T-cell (primary cell): ENCODE measurements at regions not wholly inside any gene's neighbourhood (a gene's known extent, or its start where the extent isn't known, plus 50 kb on each side); places are given as distances from the start of the nearest gene placed in this dataset.

Source experiments
- ATAC-seq, 4 experiments: fragments of 200-7000 bp in 3 of 4; fragments of 150-1000 bp in 1 of 4; cut with Tn5 transposase; replicated peaks in 1 of 4; 1 replicate in 3 of 4; 2 replicates in 1 of 4; pipeline ENCODE4 v1.10.0; 2021; ENCODE audit warnings: moderate library complexity in 3 of 4, mild to moderate bottlenecking in 2 of 4, moderate number of reproducible peaks in 1 of 4
- CTCF ChIA-PET, 2 donors: fragments of 300-600 bp; sonication (Branson Sonifier 250); formaldehyde crosslinking; loops; one replicate each; lab custom pipeline; 2022; ENCODE audit warnings: antibody characterized with exemption in 2 of 2; lab: Charles Lee
- POLR2A ChIA-PET, 2 donors: fragments of 300-600 bp; sonication (Branson Sonifier 250); formaldehyde crosslinking; loops; one replicate each; lab custom pipeline; 2022; ENCODE audit warnings: antibody characterized with exemption in 2 of 2; lab: Charles Lee
- DNase-seq, 35 experiments: peaks; one replicate each; pipeline versions ENCODE4 v3.0.0 to v3.0.0-alpha.2; 2013 to 2023
- H3K27ac ChIP-seq: one replicate; pipeline ENCODE4 v1.5.1; 2013; ENCODE audit warnings: low read length
- H3K27me3 ChIP-seq, 2 experiments: replicated peaks in 1 of 2; 1 replicate in 1 of 2; 2 replicates in 1 of 2; pipeline versions ENCODE4 v1.6.1 to v1.7.0; 2013; ENCODE audit warnings: low read length in 1 of 2, mixed read lengths in 1 of 2; ENCODE audit not compliant: control insufficient read depth in 2 of 2, insufficient read depth in 2 of 2; ENCODE audit errors: extremely low read depth in 1 of 2
- H3K36me3 ChIP-seq, 2 donors: 1 replicate in 1 of 2; 2 replicates in 1 of 2; pipeline versions ENCODE4 v1.6.1 to v1.7.0; 2013; ENCODE audit warnings: low read length in 1 of 2; ENCODE audit not compliant: control insufficient read depth in 2 of 2, insufficient read depth in 1 of 2; ENCODE audit errors: extremely low read depth in 1 of 2
- H3K4me1 ChIP-seq, 2 experiments: 1 replicate in 1 of 2; 2 replicates in 1 of 2; pipeline versions ENCODE4 v1.6.1 to v1.7.0; 2013; ENCODE audit warnings: low read length in 2 of 2, mixed read lengths in 1 of 2; ENCODE audit not compliant: insufficient read depth in 2 of 2, control insufficient read depth in 1 of 2; ENCODE audit errors: extremely low read depth in 1 of 2
- H3K4me3 ChIP-seq, 2 donors: 1 replicate in 1 of 2; 2 replicates in 1 of 2; pipeline versions ENCODE4 v1.5.1 to v1.7.0; 2013; ENCODE audit warnings: mild to moderate bottlenecking in 2 of 2, low read length in 1 of 2, moderate library complexity in 1 of 2; ENCODE audit not compliant: control insufficient read depth in 1 of 2; ENCODE audit errors: extremely low read depth in 1 of 2
- H3K9me3 ChIP-seq: 2 replicates; pipeline ENCODE4 v1.7.0; 2013
- H3K27ac Mint-ChIP-seq, 2 donors: one replicate each; pipeline ENCODE4 v1.8.0; 2020 to 2021; ENCODE audit warnings: mild to moderate bottlenecking in 2 of 2, mixed read lengths in 2 of 2
- H3K27me3 Mint-ChIP-seq, 2 donors: one replicate each; pipeline ENCODE4 v1.8.0; 2021 to 2022; ENCODE audit warnings: mixed read lengths in 2 of 2
- H3K36me3 Mint-ChIP-seq: one replicate; pipeline ENCODE4 v1.8.0; 2021; ENCODE audit warnings: mixed read lengths
- H3K4me1 Mint-ChIP-seq, 3 donors: one replicate each; pipeline ENCODE4 v1.8.0; 2020 to 2022; ENCODE audit warnings: mixed read lengths in 3 of 3, mild to moderate bottlenecking in 1 of 3
- H3K4me3 Mint-ChIP-seq, 3 donors: one replicate each; pipeline ENCODE4 v1.8.0; 2020 to 2022; ENCODE audit warnings: mild to moderate bottlenecking in 3 of 3, mixed read lengths in 3 of 3, moderate library complexity in 3 of 3
- H3K9me3 Mint-ChIP-seq, 3 donors: one replicate each; pipeline ENCODE4 v1.8.0; 2020 to 2022; ENCODE audit warnings: mixed read lengths in 3 of 3
- WGBS: methylation state at CpG from one replicate; pipeline ENCODE4 v1.1.5; 2013; ENCODE audit warnings: missing lambda C conversion rate; ENCODE audit not compliant: insufficient coverage; 5-methylcytosine and 5-hydroxymethylcytosine counted together

- Histone ChIP-seq H3K4me3 (no peak overlapping the region), H3K36me3 (no peaks in the 10 kb centered on the region), H3K27me3 (no peaks in the 10 kb centered on the region), H3K4me1 (no peaks in the 10 kb centered on the region), H3K9me3 (no peaks in the 10 kb centered on the region), H3K27ac (no peak overlapping the region)
- Mint-ChIP-seq H3K27me3 (no peaks in the 10 kb centered on the region), H3K9me3 (peaks cover 3 to 15% (median 13%) of the 10 kb centered on the region in 3 donors), H3K4me3 (no peak overlapping the region), H3K27ac (no peak overlapping the region), H3K4me1 (no peaks in the 10 kb centered on the region), H3K36me3 (no peaks in the 10 kb centered on the region)
- ChIA-PET POLR2A (no interaction called here), CTCF (no interaction called here)
- no peak for ATAC-seq
- 71% methylated on average over 1 of the region's 3 CpGs for WGBS
- DNase-seq = no peak
These were observed 1083.2 kb upstream of the PCDH7 start for GRCh38 chr4:29636961-29637360.

- H3K4me1 Mint-ChIP-seq = no peaks in the 10 kb centered on the region
- 54% methylated on average over 2 of the region's 6 CpGs for WGBS
- DNase-seq = no peak
- Histone ChIP-seq H3K27ac (no peak overlapping the region), H3K27me3 (no peaks in the 10 kb centered on the region), H3K4me1 (no peaks in the 10 kb centered on the region), H3K36me3 (no peaks in the 10 kb centered on the region), H3K4me3 (no peak overlapping the region), H3K9me3 (no peaks in the 10 kb centered on the region)
- H3K36me3 Mint-ChIP-seq = no peaks in the 10 kb centered on the region
- no peak overlapping the region for H3K4me3 Mint-ChIP-seq
- peaks cover 5 to 16% (median 11%) of the 10 kb centered on the region in 3 donors for H3K9me3 Mint-ChIP-seq
- ATAC-seq = no peak
- no peaks in the 10 kb centered on the region for H3K27me3 Mint-ChIP-seq
- ChIA-PET CTCF (no interaction called here), POLR2A (no interaction called here)
- H3K27ac Mint-ChIP-seq = no peak overlapping the region
These were observed 1066.9 kb upstream of the PCDH7 start for GRCh38 chr4:29653221-29653620.

- H3K27me3 Mint-ChIP-seq = no peaks in the 10 kb centered on the region
- H3K9me3 Mint-ChIP-seq = peaks cover 18 to 39% (median 19%) of the 10 kb centered on the region in 3 donors
- no peaks in the 10 kb centered on the region for H3K4me1 ChIP-seq
- WGBS = no CpG with 5 or more reads among the region's 1 CpG
- no peak for ATAC-seq
- POLR2A ChIA-PET = no interaction called here
- no peak for DNase-seq
- H3K4me3 Mint-ChIP-seq = no peak overlapping the region
- no peaks in the 10 kb centered on the region for H3K27me3 ChIP-seq
- CTCF ChIA-PET = no interaction called here
- no peaks in the 10 kb centered on the region for H3K36me3 ChIP-seq
- no peaks in the 10 kb centered on the region for H3K4me1 Mint-ChIP-seq
- H3K27ac ChIP-seq = no peak overlapping the region
- H3K4me3 ChIP-seq = no peak overlapping the region
- H3K27ac Mint-ChIP-seq = no peak overlapping the region
- H3K36me3 Mint-ChIP-seq = no peaks in the 10 kb centered on the region
- no peaks in the 10 kb centered on the region for H3K9me3 ChIP-seq
These were observed 1039.5 kb upstream of the PCDH7 start for GRCh38 chr4:29680644-29681043.

- Histone ChIP-seq H3K27ac (no peak overlapping the region), H3K9me3 (no peaks in the 10 kb centered on the region), H3K4me3 (no peak overlapping the region), H3K36me3 (no peaks in the 10 kb centered on the region), H3K4me1 (no peaks in the 10 kb centered on the region), H3K27me3 (no peaks in the 10 kb centered on the region)
- peaks cover 17 to 35% (median 28%) of the 10 kb centered on the region in 3 donors for H3K9me3 Mint-ChIP-seq
- DNase-seq = no peak
- ChIA-PET CTCF (no interaction called here), POLR2A (no interaction called here)
- WGBS = no CpG with 5 or more reads among the region's 2 CpGs
- H3K4me3 Mint-ChIP-seq = no peak overlapping the region
- no peaks in the 10 kb centered on the region for H3K4me1 Mint-ChIP-seq
- no peak overlapping the region for H3K27ac Mint-ChIP-seq
- no peaks in the 10 kb centered on the region for H3K36me3 Mint-ChIP-seq
- no peak for ATAC-seq
- no peaks in the 10 kb centered on the region for H3K27me3 Mint-ChIP-seq
These were observed 1016.1 kb upstream of the PCDH7 start for GRCh38 chr4:29704059-29704458.

- Mint-ChIP-seq H3K27me3 (no peaks in the 10 kb centered on the region), H3K4me3 (no peak overlapping the region), H3K27ac (no peak overlapping the region), H3K9me3 (peaks cover 12 to 28% (median 18%) of the 10 kb centered on the region in 3 donors), H3K4me1 (no peaks in the 10 kb centered on the region), H3K36me3 (no peaks in the 10 kb centered on the region)
- POLR2A ChIA-PET = no interaction called here
- Histone ChIP-seq H3K36me3 (no peaks in the 10 kb centered on the region), H3K4me1 (no peaks in the 10 kb centered on the region), H3K27ac (no peak overlapping the region), H3K9me3 (no peaks in the 10 kb centered on the region), H3K27me3 (no peaks in the 10 kb centered on the region), H3K4me3 (no peak overlapping the region)
- WGBS = 90% methylated on average over 2 of the region's 3 CpGs
- DNase-seq (no peak), ATAC-seq (no peak)
- CTCF ChIA-PET = no interaction called here
These were observed 1011.7 kb upstream of the PCDH7 start for GRCh38 chr4:29708473-29708872.

- WGBS = no CpG with 5 or more reads among the region's 1 CpG
- DNase-seq (no peak), ATAC-seq (no peak)
- H3K9me3 Mint-ChIP-seq = peaks cover 10 to 21% (median 10%) of the 10 kb centered on the region in 3 donors
- H3K4me1 Mint-ChIP-seq = no peaks in the 10 kb centered on the region
- H3K36me3 Mint-ChIP-seq = no peaks in the 10 kb centered on the region
- Histone ChIP-seq H3K4me1 (no peaks in the 10 kb centered on the region), H3K36me3 (no peaks in the 10 kb centered on the region), H3K9me3 (no peaks in the 10 kb centered on the region), H3K4me3 (no peak overlapping the region), H3K27me3 (no peaks in the 10 kb centered on the region), H3K27ac (no peak overlapping the region)
- H3K27ac Mint-ChIP-seq = no peak overlapping the region
- CTCF ChIA-PET = no interaction called here
- POLR2A ChIA-PET = no interaction called here
- H3K4me3 Mint-ChIP-seq = no peak overlapping the region
- H3K27me3 Mint-ChIP-seq = no peaks in the 10 kb centered on the region
These were observed 1009.6 kb upstream of the PCDH7 start for GRCh38 chr4:29710519-29710918.

GRCh38 chr4:29711226-29711625 is 1008.9 kb upstream of the PCDH7 start:
- DNase-seq = no peak
- H3K9me3 Mint-ChIP-seq = peaks cover 10 to 14% (median 10%) of the 10 kb centered on the region in 3 donors
- ATAC-seq = no peak
- POLR2A ChIA-PET = interaction anchor here in 1 of 2 donors (0.6 kb wide), 1 partner anchor 26 kb away, joined by 3 read pairs; no protein-coding TSS in a partner anchor
- no peaks in the 10 kb centered on the region for H3K36me3 Mint-ChIP-seq
- CTCF ChIA-PET = no interaction called here
- H3K27me3 Mint-ChIP-seq = no peaks in the 10 kb centered on the region
- Histone ChIP-seq H3K9me3 (no peaks in the 10 kb centered on the region), H3K36me3 (no peaks in the 10 kb centered on the region), H3K27ac (no peak overlapping the region), H3K4me3 (no peak overlapping the region), H3K27me3 (no peaks in the 10 kb centered on the region), H3K4me1 (no peaks in the 10 kb centered on the region)
- no peak overlapping the region for H3K27ac Mint-ChIP-seq
- no peak overlapping the region for H3K4me3 Mint-ChIP-seq
- no CpG with 5 or more reads among the region's 2 CpGs for WGBS
- no peaks in the 10 kb centered on the region for H3K4me1 Mint-ChIP-seq
